CD4-positive, alpha-beta T cell treated with Interferon alpha-2 for 1 hour (primary cell): ENCODE measurements at regions not wholly inside any gene's neighbourhood (a gene's known extent, or its start where the extent isn't known, plus 50 kb on each side); places are given as distances from the start of the nearest gene placed in this dataset.
"Not testable (repeated sequence)": the region's sequence is repeated elsewhere in the genome, so short reads cannot be mapped to it uniquely, and the experiment has no call there.

Source experiments
- DNase-seq, 2 donors: peaks; one replicate each; pipeline ENCODE4 v3.0.0-alpha.2; 2020 to 2022

DNA sequence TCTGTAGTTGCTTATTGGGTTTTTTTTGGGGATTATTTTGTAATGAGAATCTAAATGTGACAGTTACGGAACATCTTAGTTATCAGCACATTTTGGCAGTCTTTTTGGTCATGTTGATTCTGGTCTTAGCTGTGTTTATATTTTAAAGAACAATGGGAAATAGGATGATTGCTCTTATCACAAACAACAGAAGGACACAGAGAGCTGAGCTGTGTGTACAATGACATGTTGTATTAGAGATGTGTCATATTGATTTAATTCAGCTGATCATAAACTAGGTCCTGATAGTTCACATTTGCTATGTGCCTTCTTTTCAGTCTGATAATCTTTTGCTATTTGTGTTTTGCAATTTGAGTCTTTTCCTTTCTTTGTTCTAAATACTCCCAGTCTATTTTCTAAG, 781.7 kb downstream of the TRHDE start:
- DNase-seq = no peak

- no peak for DNase-seq
These were observed 785.3 kb downstream of the TRHDE start for GRCh38 chr12:73057428-73057827.

- no peak for DNase-seq
These were observed 793.7 kb downstream of the TRHDE start for GRCh38 chr12:73065913-73066312.

DNA sequence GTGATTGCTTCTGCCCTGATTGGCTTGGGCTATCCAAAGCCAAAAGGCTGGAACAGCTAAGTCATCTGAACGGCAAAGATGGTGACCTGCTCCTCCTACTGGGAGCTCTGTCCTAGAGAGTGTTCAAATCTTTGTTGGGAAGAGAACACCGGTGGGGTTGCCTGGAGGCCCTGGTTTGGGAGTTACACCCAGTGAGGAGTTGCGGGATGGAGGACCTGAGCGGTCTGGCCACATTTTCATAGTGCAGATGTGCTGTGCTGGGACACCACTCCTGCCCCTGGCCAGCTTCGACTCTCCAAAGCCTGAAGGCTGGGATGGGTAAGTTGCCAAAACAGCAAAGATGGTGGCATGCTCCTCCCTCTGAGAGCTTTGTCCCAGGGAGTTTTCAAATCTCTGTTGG, 795.4 kb downstream of the TRHDE start:
- no peak for DNase-seq

DNA sequence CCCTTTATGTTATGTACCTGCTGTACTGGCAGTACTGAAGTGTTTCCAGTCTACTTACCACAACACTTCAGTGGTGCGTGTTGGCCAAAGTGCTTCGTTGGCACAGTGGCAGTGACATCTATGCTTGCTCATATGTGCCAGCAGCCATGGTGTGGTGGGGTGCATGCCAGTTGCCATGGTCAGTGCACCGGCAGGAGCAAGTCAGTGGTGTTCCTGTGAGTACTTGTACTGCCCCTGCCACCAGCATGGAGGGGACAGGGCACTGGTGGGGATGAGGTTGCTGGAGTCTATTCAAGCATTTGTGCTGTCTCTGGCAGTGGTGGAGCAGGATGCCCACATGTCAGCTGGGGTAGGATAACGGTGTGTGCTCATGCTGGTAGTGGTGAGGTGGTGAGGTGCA, 800.0 kb downstream of the TRHDE start:
- no peak for DNase-seq

DNA sequence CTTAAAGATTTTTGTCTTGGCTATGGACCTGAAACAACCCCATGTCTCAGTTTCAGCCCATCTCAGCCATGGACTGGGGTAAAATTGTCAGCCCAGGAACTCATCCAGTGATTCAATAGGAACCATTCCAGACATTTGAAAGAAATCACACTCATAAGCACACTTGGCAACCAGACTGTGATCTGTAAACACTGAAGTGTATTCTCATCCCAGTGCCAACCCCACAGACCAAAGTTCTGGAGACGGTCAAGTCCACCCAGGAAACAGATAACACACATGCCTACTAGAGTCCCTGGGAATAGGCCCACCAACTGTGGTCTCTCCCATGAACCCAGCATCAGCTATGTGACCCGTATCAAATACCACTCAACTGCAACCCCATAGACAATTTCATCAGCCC, 804.6 kb downstream of the TRHDE start:
- no peak for DNase-seq

GRCh38 chr12:73083736-73084135, 811.6 kb downstream of the TRHDE start:
- no peak for DNase-seq

DNA sequence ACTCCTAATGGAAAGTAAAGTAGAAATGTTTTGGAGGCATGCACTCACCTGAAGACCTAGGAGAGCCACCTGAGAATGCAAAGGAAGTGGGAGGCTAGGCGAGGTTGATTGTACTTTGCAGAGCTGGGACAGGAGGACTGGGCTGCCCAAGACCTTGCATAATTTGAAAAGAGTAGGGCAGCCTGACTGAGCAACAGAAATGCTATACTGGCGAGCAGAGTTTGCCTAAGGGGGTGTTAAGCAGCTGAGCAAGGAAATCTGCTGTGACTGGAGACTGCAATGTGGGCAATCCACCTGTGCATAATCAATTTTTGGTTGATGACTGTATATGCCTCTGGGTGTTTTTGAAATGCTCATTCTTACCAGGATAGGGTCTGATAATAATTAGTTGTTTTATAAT, 834.1 kb downstream of the TRHDE start:
- DNase-seq = no peak

DNA sequence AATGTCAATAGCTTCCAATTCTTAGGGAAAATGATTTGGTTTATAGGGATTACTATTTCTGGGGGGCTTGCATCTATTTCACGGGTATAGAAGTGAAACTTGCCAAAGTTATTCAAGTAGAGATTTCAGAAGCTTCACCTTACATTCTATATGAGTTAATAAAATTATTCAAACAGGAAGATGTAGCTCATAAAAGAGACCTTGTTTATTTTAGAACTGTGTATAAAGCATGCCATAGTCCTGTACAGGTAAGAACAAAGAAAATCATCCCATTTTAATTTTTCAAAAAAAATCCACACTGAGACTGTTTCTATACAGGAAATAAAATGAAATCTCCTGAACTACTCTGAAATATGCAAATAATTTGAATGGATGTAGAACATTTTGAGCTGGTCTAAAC, 834.7 kb downstream of the TRHDE start:
- no peak for DNase-seq

DNA sequence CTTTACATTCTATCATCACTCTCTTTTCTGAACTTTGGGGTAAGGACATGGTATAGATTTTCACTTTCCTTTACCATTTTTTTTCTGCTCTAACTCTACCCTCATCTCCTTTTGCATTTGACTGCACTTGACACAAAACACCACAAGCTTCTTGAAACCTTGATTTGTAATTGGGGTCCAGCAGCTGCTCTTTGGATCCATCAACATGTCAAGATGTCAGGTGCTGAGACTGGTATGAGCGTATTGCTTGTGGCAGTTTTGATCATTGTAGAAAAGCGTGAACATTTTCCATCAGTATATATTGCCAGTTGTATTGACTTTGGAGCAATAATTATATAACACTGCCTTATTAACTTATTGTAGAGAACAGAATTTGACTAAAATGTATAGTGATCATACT, 838.6 kb downstream of the TRHDE start:
- no peak for DNase-seq

DNA sequence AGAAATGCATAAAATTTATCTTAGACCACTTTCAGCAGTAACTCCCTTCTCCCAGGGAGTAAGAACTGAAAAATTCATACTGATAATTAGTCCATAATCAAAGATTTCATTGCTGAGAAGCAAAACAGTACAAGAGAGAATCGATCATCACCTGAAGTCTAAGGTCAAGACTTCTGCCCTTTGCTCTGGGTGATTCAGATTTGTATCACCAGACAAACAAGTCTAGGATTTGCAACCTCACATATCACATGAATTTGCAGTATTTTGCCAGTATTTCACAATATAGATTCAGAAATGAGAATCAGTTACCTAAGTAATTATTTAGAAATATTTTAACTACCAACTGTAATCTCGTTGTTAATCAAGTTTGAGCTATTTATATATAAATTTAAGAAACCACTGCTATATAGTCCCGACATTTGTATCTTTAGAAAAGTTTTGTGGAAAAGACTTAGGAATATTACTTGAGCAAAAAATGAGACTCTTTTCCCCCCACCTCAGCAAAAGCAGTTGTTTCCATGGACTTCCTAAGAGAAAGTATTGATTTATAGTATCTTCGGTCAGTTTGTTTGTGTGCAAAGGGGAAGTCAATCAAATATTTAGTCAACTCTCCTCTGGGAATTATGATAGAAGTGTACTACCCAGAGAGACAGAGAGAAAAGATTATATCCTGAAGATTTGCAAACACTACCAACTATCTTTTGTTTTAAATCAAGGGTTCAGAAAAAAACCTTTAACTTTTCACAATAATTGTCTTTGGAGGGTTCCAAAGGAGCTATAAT, 840.1 kb downstream of the TRHDE start:
- DNase-seq = no peak

GRCh38 chr12:73124480-73124879, 852.3 kb downstream of the TRHDE start:
- DNase-seq = no peak

- DNase-seq = no peak
These were observed 853.0 kb downstream of the TRHDE start for GRCh38 chr12:73125148-73125547.

DNA sequence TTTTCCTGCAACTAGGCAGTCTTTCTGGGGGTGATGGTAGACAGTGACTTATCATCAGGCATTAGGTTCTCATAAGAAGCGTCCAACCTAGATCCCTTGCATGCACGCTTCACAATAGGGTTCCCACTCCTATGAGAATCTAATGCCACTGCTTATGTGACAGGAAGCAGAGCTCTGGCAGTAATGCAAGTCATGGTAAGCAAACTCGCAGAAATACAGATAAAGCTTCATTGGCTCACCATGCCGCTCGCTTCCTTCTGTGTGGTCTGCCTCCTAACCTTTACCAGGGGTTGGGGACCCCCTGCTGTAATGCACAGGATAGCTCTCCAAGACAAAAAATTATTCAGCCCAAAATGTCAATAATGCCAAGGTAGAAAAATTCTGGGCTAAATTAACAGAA, 864.2 kb downstream of the TRHDE start:
- no peak for DNase-seq

GRCh38 chr12:73139642-73140041, 867.5 kb downstream of the TRHDE start:
- not testable (repeated sequence) for DNase-seq

DNA sequence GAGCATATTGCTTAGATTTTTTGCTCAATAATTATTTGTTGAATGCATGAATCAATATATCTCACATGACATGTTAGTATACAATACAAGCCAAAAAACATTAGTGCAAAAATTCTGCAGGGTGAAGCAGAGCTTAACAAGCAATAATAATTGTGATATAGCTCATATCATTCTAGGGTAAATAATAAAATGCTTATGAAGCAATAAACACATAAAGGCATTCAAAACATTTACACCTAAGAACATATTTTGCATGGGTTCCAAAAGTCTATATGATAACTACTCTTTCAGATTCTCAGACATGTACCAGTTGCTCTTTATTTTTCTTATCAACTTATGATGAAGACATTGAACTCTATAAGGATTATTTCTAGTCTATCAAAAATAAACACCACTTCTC, 886.2 kb downstream of the TRHDE start:
- no peak for DNase-seq

GRCh38 chr12:73159954-73160353, 887.8 kb downstream of the TRHDE start:
- DNase-seq = no peak

GRCh38 chr12:73161970-73162369, 889.8 kb downstream of the TRHDE start:
- DNase-seq = no peak

DNA sequence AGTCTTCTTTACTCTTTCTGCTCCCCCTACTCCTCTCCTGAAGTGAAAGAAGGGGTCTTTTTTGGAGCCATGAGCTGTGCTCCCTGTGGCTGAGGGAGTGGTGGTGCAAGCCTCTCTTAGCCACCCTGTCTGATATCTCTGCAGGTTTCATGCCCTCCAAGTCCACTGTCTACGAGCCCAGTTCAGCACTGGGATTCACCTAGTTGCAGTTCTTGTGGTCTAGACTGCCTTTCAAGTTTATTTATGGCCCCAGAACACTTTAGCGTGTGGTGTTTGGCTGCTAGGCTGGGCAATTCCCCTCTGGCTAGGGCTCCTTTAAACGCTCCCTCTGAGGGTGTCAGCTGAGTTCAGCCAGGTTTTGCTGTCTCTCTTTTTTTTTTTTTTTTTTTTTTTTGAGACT, 908.6 kb downstream of the TRHDE start:
- DNase-seq = no peak

GRCh38 chr12:73181244-73181643, 909.1 kb downstream of the TRHDE start:
- no peak for DNase-seq

DNA sequence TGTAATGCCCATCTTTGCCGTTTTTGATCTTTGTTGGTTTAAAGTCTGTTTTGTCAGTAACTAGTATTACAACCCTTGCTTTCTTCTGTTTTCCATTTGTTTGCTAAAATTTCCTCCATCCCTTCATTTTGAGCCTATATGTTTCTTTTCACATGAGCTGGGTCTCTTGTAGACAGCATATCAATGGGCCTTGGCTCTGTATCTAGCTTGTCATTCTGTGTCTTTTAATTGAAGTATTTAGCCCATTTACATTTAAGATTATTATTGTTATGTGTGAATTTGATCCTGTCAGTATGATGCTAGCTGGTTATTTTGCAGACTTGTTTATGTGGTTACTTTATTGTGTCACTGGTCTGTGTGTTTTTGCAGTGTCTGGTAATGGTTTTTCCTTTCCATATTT, 913.2 kb downstream of the TRHDE start:
- no peak for DNase-seq

DNA sequence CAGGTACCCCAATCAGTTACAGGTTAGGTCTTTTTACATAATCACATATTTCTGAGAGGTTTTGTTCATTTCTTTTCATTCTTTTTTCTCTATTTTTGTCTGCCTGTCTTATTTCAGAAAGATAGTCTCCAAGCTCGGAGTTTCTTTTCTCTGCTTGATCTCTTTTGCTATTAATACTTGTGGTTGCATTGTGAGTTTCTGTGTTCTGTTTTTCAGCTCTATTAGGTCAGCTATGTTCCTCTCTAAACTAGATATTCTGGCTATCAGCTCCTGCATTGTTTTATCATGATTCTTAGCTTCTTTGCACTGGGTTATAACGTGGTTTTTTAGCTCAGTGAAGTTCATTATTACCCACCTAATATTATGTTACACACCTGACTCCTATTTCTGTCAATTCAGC, 914.1 kb downstream of the TRHDE start:
- DNase-seq = no peak

DNA sequence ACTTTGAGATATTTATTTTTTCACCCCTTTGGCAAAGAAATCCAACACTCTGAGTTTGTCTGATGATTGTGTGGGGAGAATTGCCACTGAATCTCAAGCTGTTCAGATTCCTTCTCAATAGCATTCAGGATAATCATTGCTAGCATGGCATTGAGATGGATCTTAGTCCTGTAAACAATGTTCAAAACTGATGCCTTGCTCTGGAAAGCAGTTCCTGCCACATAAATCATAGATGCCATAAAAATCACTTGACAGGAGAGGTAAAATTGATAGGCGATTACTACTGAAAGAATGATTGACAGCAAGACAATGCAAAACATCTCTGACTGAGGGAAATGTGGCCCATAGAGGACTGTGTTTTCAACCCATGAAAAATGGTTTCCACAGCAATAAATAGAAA, 915.6 kb downstream of the TRHDE start:
- no peak for DNase-seq

- DNase-seq = no peak
These were observed 938.5 kb downstream of the TRHDE start for GRCh38 chr12:73210548-73211204.

GRCh38 chr12:73220951-73221350, 948.8 kb downstream of the TRHDE start:
- no peak for DNase-seq
